K562 (cell line): ENCODE measurements at regions not wholly inside any gene's neighbourhood (a gene's known extent, or its start where the extent isn't known, plus 50 kb on each side); places are given as distances from the start of the nearest gene placed in this dataset.

Source experiments
- ATAC-seq: fragments of 200-7000 bp; cut with Tn5 transposase; 3 replicates; pipeline ENCODE4 v1.9.1; 2020; ENCODE audit warnings: moderate library complexity
- BruUV-seq: library from RNA; stranded (reverse); fragments of 400-500 nt; replicated peaks from 2 replicates; lab custom pipeline; 2021; lab: Mats Ljungman, UMichigan
- CTCF ChIA-PET: fragments of 300-600 bp; formaldehyde crosslinking; extraction: SDS; loops from one replicate; lab custom pipeline; 2021; ENCODE audit warnings: low intra/inter-chr PET ratio; lab: Yijun Ruan, JAX
- POLR2A ChIA-PET: fragments of 300-600, 350-650 bp; sonication (Branson Sonifier 250); formaldehyde crosslinking; extraction: SDS; loops from one replicate; lab custom pipeline; 2021; ENCODE audit warnings: antibody characterized with exemption, inconsistent platforms; lab: Yijun Ruan, JAX
- DNase-seq, 4 experiments: peaks; one replicate each; pipeline versions ENCODE4 v3.0.0 to v3.0.0-alpha.2; 2011 to 2018; ENCODE audit warnings: low spot score in 3 of 4, mixed read lengths in 3 of 4; ENCODE audit errors: extremely low read depth in 1 of 4
- FAIRE-seq: peaks from 2 replicates; lab custom pipeline; 2011; peaks lifted over from hg19 to GRCh38; lab: Jason Lieb, UNC
- H2AFZ ChIP-seq: 2 replicates; pipeline ENCODE4 v1.6.0; 2011; ENCODE audit warnings: low read depth, low read length, control low read depth, inconsistent platforms
- H3K27ac ChIP-seq: fragments of 200-600 bp; 3 replicates; pipeline ENCODE4 v1.8.0; 2011; ENCODE audit warnings: low read depth, mild to moderate bottlenecking, control low read depth, inconsistent platforms, low read length, moderate library complexity, mixed read lengths; ENCODE audit errors: extremely low read depth
- H3K27me3 ChIP-seq, 2 experiments: fragments of 300-600 bp in 1 of 2; 2 replicates in 1 of 2; 3 replicates in 1 of 2; pipeline versions ENCODE4 v1.6.0 to v1.8.0; 2011; ENCODE audit warnings: inconsistent platforms in 2 of 2, low read length in 2 of 2, mild to moderate bottlenecking in 1 of 2, mixed read lengths in 1 of 2, moderate library complexity in 1 of 2; ENCODE audit not compliant: control insufficient read depth in 2 of 2, insufficient read depth in 2 of 2
- H3K36me3 ChIP-seq: fragments of 300-600 bp; 3 replicates; pipeline ENCODE4 v1.8.0; 2011; ENCODE audit warnings: mild to moderate bottlenecking, low read length, inconsistent platforms; ENCODE audit not compliant: control insufficient read depth, insufficient read depth
- H3K4me1 ChIP-seq, 2 experiments: fragments of 200-600 bp in 1 of 2; replicated peaks in 1 of 2; 2 replicates in 1 of 2; 3 replicates in 1 of 2; pipeline versions ENCODE4 v1.5.1 to v1.8.0; 2011; ENCODE audit warnings: inconsistent platforms in 2 of 2, low read length in 2 of 2, mild to moderate bottlenecking in 1 of 2, mixed read lengths in 1 of 2, moderate library complexity in 1 of 2; ENCODE audit not compliant: control insufficient read depth in 2 of 2, insufficient read depth in 2 of 2
- H3K4me2 ChIP-seq: 2 replicates; pipeline ENCODE4 v1.6.1; 2011; ENCODE audit warnings: low read length, control low read depth, inconsistent platforms, mixed read lengths; ENCODE audit not compliant: insufficient read depth
- H3K4me3 ChIP-seq: fragments of 200-600 bp; sonication (generic), shearing (Covaris generic); 2 replicates; pipeline ENCODE4 v1.5.1; 2016; ENCODE audit warnings: control low read depth, inconsistent platforms
- H3K79me2 ChIP-seq: fragments of 200-600 bp; 3 replicates; pipeline ENCODE4 v1.8.0; 2011; ENCODE audit warnings: low read length, inconsistent platforms; ENCODE audit not compliant: control insufficient read depth, insufficient read depth
- H3K9ac ChIP-seq, 2 experiments: 2 replicates each; pipeline versions ENCODE4 v1.6.0 to v1.6.1; 2011; ENCODE audit warnings: low read depth in 2 of 2, low read length in 2 of 2, control low read depth in 1 of 2, inconsistent platforms in 1 of 2, mild to moderate bottlenecking in 1 of 2, mixed read lengths in 1 of 2; ENCODE audit not compliant: insufficient read depth in 1 of 2
- H3K9me1 ChIP-seq: one replicate; pipeline ENCODE4 v1.6.0; 2011; ENCODE audit warnings: inconsistent platforms, mild to moderate bottlenecking, low read length, moderate library complexity; ENCODE audit not compliant: control insufficient read depth, insufficient read depth
- H3K9me3 ChIP-seq: replicated peaks from 2 replicates; pipeline ENCODE4 v1.5.1; 2011; ENCODE audit warnings: low read depth, low read length, inconsistent platforms; ENCODE audit not compliant: control insufficient read depth, insufficient read depth
- H4K20me1 ChIP-seq: replicated peaks from 2 replicates; pipeline ENCODE4 v1.6.1; 2011; ENCODE audit warnings: low read length, inconsistent platforms, mixed read lengths; ENCODE audit not compliant: control insufficient read depth, insufficient read depth
- CSDE1 ChIP-seq, 2 experiments: fragments of 450-650 bp; IDR thresholded peaks; 2 replicates each; pipeline ENCODE4 v1.6.1; 2016; ENCODE audit warnings: mild to moderate bottlenecking in 1 of 2
- EP300 ChIP-seq: IDR thresholded peaks from 2 replicates; pipeline ENCODE4 v1.6.1; 2012; ENCODE audit warnings: low read length, improper control_type of control experiment
- PTRF ChIP-seq: fragments of 450-650 bp; IDR thresholded peaks from 2 replicates; pipeline ENCODE4 v1.6.1; 2016; ENCODE audit warnings: mild to moderate bottlenecking, missing genetic modification characterization, missing compliant biosample characterization
- SIN3B ChIP-seq: fragments of 450-650 bp; IDR thresholded peaks from 2 replicates; pipeline ENCODE4 v1.6.1; 2017; ENCODE audit warnings: low read depth, mild to moderate bottlenecking, moderate library complexity
- SPI1 ChIP-seq: IDR thresholded peaks from 2 replicates; pipeline ENCODE4 v1.6.1; 2011; ENCODE audit warnings: low read depth, low read length, control low read depth, borderline replicate concordance
- ZNF140 ChIP-seq: fragments of 250-450 bp; sonication (Bioruptor Pico); IDR thresholded peaks from 2 replicates; pipeline ENCODE4 v1.8.0; 2021; ENCODE audit warnings: moderate library complexity, mild to moderate bottlenecking, inconsistent platforms
- ZNF175 ChIP-seq: fragments of 200-800 bp; sonication (Bioruptor generic); IDR thresholded peaks from 2 replicates; pipeline ENCODE4 v1.6.1; 2016; ENCODE audit warnings: low read depth, mild to moderate bottlenecking, missing genetic modification characterization, missing compliant biosample characterization
- ZNF324 ChIP-seq: fragments of 250-450 bp; sonication (Bioruptor Pico); IDR thresholded peaks from 2 replicates; pipeline ENCODE4 v1.4.0; 2020; ENCODE audit warnings: mild to moderate bottlenecking
- ZNF431 ChIP-seq: sonication (generic); formaldehyde crosslinking; IDR thresholded peaks from 2 replicates; pipeline ENCODE4 v1.8.0; 2022; ENCODE audit warnings: mild to moderate bottlenecking, missing genetic modification reagents
- ZNF512 ChIP-seq: IDR thresholded peaks from 2 replicates; pipeline ENCODE4 v1.6.1; 2016; ENCODE audit warnings: missing genetic modification characterization, missing compliant biosample characterization
- in situ Hi-C: fragments of 300-500 bp; cut with MboI; formaldehyde crosslinking; loops from 4 replicates; pipeline ENCODE4 v1.15.0; 2018; ENCODE audit warnings: inconsistent platforms, mixed read lengths
- intact Hi-C: fragments of 100-400 bp; cut with micrococcal nuclease; formaldehyde crosslinking; loops from 2 replicates; pipeline ENCODE4 v1.14.2; 2022
- TF ChIP-seq, protein P1 (sequence below): fragments of 250-450 bp; sonication (Bioruptor Pico); IDR thresholded peaks from 2 replicates; pipeline ENCODE4 v1.5.0; 2022; ENCODE audit warnings: mild to moderate bottlenecking
- TF ChIP-seq, protein P2 (sequence below): sonication (generic); formaldehyde crosslinking; IDR thresholded peaks from 2 replicates; pipeline ENCODE4 v1.8.1; 2023; ENCODE audit warnings: mild to moderate bottlenecking, missing genetic modification reagents
- TF ChIP-seq, protein P3 (sequence below): fragments of 250-450 bp; sonication (Bioruptor Pico); IDR thresholded peaks from 2 replicates; pipeline ENCODE4 v1.5.0; 2021; ENCODE audit warnings: mild to moderate bottlenecking, borderline replicate concordance

DNA sequence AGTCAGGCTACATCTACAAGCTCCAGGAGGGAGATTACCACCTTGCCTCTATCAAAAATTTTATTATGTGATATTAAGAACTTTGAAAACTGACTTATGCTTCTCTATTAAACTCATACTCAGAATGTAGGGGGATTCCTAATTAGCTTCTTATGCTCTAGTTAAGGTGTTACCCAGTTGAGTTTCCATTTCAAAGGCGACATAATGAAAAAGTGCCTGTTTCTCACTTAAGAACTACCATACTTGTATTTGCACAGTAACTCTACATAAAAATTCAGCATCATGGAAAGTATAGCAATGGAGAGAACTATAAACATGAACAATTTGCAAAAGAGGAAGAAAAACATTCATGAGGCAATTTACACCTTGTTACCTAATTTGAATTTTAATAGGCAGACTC, 739.1 kb downstream of the ZPLD1 start (continued):
- TF ChIP-seq, protein P1, sequence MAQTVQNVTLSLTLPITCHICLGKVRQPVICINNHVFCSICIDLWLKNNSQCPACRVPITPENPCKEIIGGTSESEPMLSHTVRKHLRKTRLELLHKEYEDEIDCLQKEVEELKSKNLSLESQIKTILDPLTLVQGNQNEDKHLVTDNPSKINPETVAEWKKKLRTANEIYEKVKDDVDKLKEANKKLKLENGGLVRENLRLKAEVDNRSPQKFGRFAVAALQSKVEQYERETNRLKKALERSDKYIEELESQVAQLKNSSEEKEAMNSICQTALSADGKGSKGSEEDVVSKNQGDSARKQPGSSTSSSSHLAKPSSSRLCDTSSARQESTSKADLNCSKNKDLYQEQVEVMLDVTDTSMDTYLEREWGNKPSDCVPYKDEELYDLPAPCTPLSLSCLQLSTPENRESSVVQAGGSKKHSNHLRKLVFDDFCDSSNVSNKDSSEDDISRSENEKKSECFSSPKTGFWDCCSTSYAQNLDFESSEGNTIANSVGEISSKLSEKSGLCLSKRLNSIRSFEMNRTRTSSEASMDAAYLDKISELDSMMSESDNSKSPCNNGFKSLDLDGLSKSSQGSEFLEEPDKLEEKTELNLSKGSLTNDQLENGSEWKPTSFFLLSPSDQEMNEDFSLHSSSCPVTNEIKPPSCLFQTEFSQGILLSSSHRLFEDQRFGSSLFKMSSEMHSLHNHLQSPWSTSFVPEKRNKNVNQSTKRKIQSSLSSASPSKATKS (CRISPR knock-in tag): no peak
- TF ChIP-seq CSDE1 (IDR thresholded peaks at IDR 0.05): no peak
- no peak for TF ChIP-seq PTRF

GRCh38 chr3:103181160-103181559, 746.3 kb downstream of the ZPLD1 start:
- no peaks in the 10 kb centered on the region for H3K36me3 ChIP-seq
- no peak for FAIRE-seq
- ChIA-PET POLR2A (no interaction called here), CTCF (no interaction called here)
- H3K4me2 ChIP-seq: no peak overlapping the region
- no peaks in the 10 kb centered on the region for H3K79me2 ChIP-seq
- no peaks in the 10 kb centered on the region for H3K9me1 ChIP-seq
- no peaks in the 10 kb centered on the region for H3K9me3 ChIP-seq
- H3K4me1 ChIP-seq: no peaks in the 10 kb centered on the region
- no peak for ATAC-seq
- H3K4me3 ChIP-seq: no peak overlapping the region
- in situ Hi-C loops: no loop called here
- intact Hi-C loops: no loop called here
- no peak overlapping the region for H2AFZ ChIP-seq
- H3K9ac ChIP-seq: no peak overlapping the region
- DNase-seq: no peak
- no peaks in the 10 kb centered on the region for H3K27me3 ChIP-seq
- no TSS peak for BruUV-seq
- no peaks in the 10 kb centered on the region for H4K20me1 ChIP-seq
- no peak overlapping the region for H3K27ac ChIP-seq
- TF ChIP-seq, protein P2, sequence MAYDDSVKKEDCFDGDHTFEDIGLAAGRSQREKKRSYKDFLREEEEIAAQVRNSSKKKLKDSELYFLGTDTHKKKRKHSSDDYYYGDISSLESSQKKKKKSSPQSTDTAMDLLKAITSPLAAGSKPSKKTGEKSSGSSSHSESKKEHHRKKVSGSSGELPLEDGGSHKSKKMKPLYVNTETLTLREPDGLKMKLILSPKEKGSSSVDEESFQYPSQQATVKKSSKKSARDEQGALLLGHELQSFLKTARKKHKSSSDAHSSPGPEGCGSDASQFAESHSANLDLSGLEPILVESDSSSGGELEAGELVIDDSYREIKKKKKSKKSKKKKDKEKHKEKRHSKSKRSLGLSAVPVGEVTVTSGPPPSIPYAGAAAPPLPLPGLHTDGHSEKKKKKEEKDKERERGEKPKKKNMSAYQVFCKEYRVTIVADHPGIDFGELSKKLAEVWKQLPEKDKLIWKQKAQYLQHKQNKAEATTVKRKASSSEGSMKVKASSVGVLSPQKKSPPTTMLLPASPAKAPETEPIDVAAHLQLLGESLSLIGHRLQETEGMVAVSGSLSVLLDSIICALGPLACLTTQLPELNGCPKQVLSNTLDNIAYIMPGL (CRISPR knock-in tag): no peak
- TF ChIP-seq SPI1 (no peak), SIN3B (no peak), ZNF431 (CRISPR knock-in tag) (no peak), ZNF512 (tag) (no peak), ZNF324 (CRISPR knock-in tag) (no peak), ZNF175 (CRISPR knock-in tag) (no peak), ZNF140 (CRISPR knock-in tag) (no peak), EP300 (no peak)
- TF ChIP-seq, protein P3, sequence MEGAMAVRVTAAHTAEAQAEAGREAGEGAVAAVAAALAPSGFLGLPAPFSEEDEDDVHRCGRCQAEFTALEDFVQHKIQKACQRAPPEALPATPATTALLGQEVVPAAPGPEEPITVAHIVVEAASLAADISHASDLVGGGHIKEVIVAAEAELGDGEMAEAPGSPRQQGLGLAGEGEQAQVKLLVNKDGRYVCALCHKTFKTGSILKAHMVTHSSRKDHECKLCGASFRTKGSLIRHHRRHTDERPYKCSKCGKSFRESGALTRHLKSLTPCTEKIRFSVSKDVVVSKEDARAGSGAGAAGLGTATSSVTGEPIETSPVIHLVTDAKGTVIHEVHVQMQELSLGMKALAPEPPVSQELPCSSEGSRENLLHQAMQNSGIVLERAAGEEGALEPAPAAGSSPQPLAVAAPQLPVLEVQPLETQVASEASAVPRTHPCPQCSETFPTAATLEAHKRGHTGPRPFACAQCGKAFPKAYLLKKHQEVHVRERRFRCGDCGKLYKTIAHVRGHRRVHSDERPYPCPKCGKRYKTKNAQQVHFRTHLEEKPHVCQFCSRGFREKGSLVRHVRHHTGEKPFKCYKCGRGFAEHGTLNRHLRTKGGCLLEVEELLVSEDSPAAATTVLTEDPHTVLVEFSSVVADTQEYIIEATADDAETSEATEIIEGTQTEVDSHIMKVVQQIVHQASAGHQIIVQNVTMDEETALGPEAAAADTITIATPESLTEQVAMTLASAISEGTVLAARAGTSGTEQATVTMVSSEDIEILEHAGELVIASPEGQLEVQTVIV (CRISPR knock-in tag): no peak
